SK-N-SH treated with all-trans-retinoic acid at 6 μM for 48 hours (cell line): ENCODE measurements at regions not wholly inside any gene's neighbourhood (a gene's known extent, or its start where the extent isn't known, plus 50 kb on each side); places are given as distances from the start of the nearest gene placed in this dataset.

Source experiments
- ATAC-seq: fragments of 200-7000 bp; cut with Tn5 transposase; 3 replicates; pipeline ENCODE4 v1.9.1; 2020; ENCODE audit warnings: mild to moderate bottlenecking, moderate library complexity
- ARNTL ChIP-seq: fragments of 450-650 bp; formaldehyde crosslinking; IDR thresholded peaks from 2 replicates; pipeline ENCODE4 v1.5.0; 2020; ENCODE audit warnings: low read depth, mild to moderate bottlenecking, moderate library complexity, borderline replicate concordance
- BACH2 ChIP-seq: fragments of 250-450 bp; sonication (Bioruptor Pico); IDR thresholded peaks from 2 replicates; pipeline ENCODE4 v1.9.0; 2021; ENCODE audit warnings: mild to moderate bottlenecking, borderline replicate concordance
- ESRRG ChIP-seq: fragments of 250-450 bp; sonication (Bioruptor Pico); IDR thresholded peaks from 2 replicates; pipeline ENCODE4 v1.6.1; 2021; ENCODE audit warnings: mild to moderate bottlenecking
- GLIS3 ChIP-seq: fragments of 250-450 bp; sonication (Bioruptor Pico); IDR thresholded peaks from 2 replicates; pipeline ENCODE4 v1.5.0; 2020; ENCODE audit warnings: mild to moderate bottlenecking, moderate library complexity
- ISL1 ChIP-seq: fragments of 250-450 bp; sonication (Bioruptor Pico); IDR thresholded peaks from 2 replicates; pipeline ENCODE4 v2.1.2; 2022; ENCODE audit warnings: mild to moderate bottlenecking, moderate library complexity
- OSR1 ChIP-seq: fragments of 250-450 bp; sonication (Bioruptor Pico); IDR thresholded peaks from 2 replicates; pipeline ENCODE4 v1.8.0; 2022; ENCODE audit warnings: moderate library complexity, mild to moderate bottlenecking, inconsistent platforms
- PPARA ChIP-seq: fragments of 250-450 bp; sonication (Bioruptor Pico); IDR thresholded peaks from 2 replicates; pipeline ENCODE4 v1.5.0; 2020; ENCODE audit warnings: mild to moderate bottlenecking, borderline replicate concordance
- RARB ChIP-seq: fragments of 250-450 bp; sonication (Bioruptor Pico); IDR thresholded peaks from 2 replicates; pipeline ENCODE4 v1.8.0; 2021; ENCODE audit warnings: mild to moderate bottlenecking, moderate library complexity
- SNAI2 ChIP-seq: fragments of 250-450 bp; sonication (Bioruptor Pico); IDR thresholded peaks from 2 replicates; pipeline ENCODE4 v1.5.0; 2020; ENCODE audit warnings: mild to moderate bottlenecking, moderate library complexity
- TCF4 ChIP-seq: fragments of 250-450 bp; sonication (Bioruptor Pico); IDR thresholded peaks from 2 replicates; pipeline ENCODE4 v1.8.0; 2021; ENCODE audit warnings: mild to moderate bottlenecking, moderate library complexity, borderline replicate concordance
- TOX ChIP-seq: fragments of 250-450 bp; sonication (Bioruptor Pico); IDR thresholded peaks from 2 replicates; pipeline ENCODE4 v1.8.0; 2021; ENCODE audit warnings: mild to moderate bottlenecking, moderate library complexity, borderline replicate concordance
- ZC3H10 ChIP-seq: fragments of 250-450 bp; sonication (Bioruptor Pico); IDR thresholded peaks from 2 replicates; pipeline ENCODE4 v1.5.1; 2021; ENCODE audit warnings: mild to moderate bottlenecking, moderate library complexity
- ZFP3 ChIP-seq: fragments of 250-450 bp; sonication (Bioruptor Pico); IDR thresholded peaks from 2 replicates; pipeline ENCODE4 v1.5.0; 2020; ENCODE audit warnings: mild to moderate bottlenecking, moderate library complexity
- ZFP30 ChIP-seq: fragments of 450-650 bp; formaldehyde crosslinking; IDR thresholded peaks from 2 replicates; pipeline ENCODE4 v1.5.0; 2022; ENCODE audit warnings: mild to moderate bottlenecking, moderate library complexity
- ZNF565 ChIP-seq: fragments of 450-650 bp; formaldehyde crosslinking; conservative IDR thresholded peaks from 2 replicates; pipeline ENCODE4 v1.5.0; 2020; ENCODE audit warnings: low read depth, mild to moderate bottlenecking, moderate library complexity
- TF ChIP-seq, protein P1 (sequence below): fragments of 250-450 bp; sonication (Bioruptor Pico); IDR thresholded peaks from 2 replicates; pipeline ENCODE4 v1.8.0; 2021; ENCODE audit warnings: low read depth, mild to moderate bottlenecking, moderate library complexity, borderline replicate concordance
- TF ChIP-seq, protein P2 (sequence below): fragments of 250-450 bp; sonication (Bioruptor Pico); IDR thresholded peaks from 2 replicates; pipeline ENCODE4 v1.8.0; 2020; ENCODE audit warnings: mild to moderate bottlenecking, moderate library complexity, borderline replicate concordance
- TF ChIP-seq, protein P3 (sequence below): fragments of 250-450 bp; sonication (Bioruptor Pico); IDR thresholded peaks from 2 replicates; pipeline ENCODE4 v1.5.0; 2020; ENCODE audit warnings: mild to moderate bottlenecking, moderate library complexity
- TF ChIP-seq, protein P4 (sequence below): fragments of 250-450 bp; sonication (Bioruptor Pico); IDR thresholded peaks from 2 replicates; pipeline ENCODE4 v1.5.1; 2021; ENCODE audit warnings: mild to moderate bottlenecking, moderate library complexity
- TF ChIP-seq, protein P5 (sequence below): fragments of 250-450 bp; sonication (Bioruptor Pico); IDR thresholded peaks from 2 replicates; pipeline ENCODE4 v1.5.1; 2020; ENCODE audit warnings: low read depth, mild to moderate bottlenecking, moderate library complexity

DNA sequence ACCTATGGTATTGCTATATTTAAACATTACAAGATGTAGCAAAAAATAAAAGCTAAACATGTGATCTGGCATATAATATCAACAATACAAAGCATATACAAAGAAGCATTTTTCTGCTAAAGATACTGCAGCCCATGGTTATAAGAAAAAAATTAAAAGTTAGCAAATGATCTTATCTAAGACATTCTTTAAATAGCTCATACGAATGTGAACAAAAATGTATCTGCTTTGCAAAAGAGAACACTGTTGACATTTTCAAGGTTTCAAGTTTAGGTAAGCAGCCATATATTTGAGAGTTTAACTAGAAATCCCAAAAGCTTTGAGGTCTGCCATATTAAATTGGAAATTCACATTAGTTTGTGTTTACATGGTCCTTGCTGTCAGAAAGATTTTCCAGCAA lies 301.0 kb upstream of the SLC39A10 start:
- no peak for ATAC-seq
- TF ChIP-seq RARB (CRISPR knock-in tag) (no peak), TOX (CRISPR knock-in tag) (no peak)
- TF ChIP-seq, protein P1, sequence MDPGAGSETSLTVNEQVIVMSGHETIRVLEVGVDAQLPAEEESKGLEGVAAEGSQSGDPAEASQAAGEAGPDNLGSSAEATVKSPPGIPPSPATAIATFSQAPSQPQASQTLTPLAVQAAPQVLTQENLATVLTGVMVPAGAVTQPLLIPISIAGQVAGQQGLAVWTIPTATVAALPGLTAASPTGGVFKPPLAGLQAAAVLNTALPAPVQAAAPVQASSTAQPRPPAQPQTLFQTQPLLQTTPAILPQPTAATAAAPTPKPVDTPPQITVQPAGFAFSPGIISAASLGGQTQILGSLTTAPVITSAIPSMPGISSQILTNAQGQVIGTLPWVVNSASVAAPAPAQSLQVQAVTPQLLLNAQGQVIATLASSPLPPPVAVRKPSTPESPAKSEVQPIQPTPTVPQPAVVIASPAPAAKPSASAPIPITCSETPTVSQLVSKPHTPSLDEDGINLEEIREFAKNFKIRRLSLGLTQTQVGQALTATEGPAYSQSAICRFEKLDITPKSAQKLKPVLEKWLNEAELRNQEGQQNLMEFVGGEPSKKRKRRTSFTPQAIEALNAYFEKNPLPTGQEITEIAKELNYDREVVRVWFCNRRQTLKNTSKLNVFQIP (CRISPR knock-in tag): no peak

DNA sequence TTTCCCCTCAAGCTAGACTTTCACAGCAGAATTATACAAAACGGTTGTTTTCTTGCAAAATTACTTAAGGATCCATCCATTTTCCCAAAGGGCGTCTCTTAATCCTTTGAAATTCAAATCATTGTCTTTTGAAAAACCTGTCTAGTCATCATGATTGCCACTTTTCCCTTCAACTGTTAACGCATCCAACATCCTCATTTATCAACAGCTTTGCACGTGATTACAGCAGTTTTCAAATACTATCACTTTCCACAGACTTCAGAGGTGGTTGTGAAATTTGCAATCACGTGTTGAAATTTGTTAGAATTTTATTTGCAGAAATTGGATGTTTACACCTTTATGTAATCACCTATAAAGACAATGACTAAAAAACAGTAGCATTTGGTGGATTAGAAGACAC lies 304.4 kb upstream of the SLC39A10 start:
- TF ChIP-seq ZC3H10 (CRISPR knock-in tag): no peak
- TF ChIP-seq RARB (CRISPR knock-in tag): no peak
- TF ChIP-seq GLIS3 (CRISPR knock-in tag): no peak
- TF ChIP-seq, protein P2, sequence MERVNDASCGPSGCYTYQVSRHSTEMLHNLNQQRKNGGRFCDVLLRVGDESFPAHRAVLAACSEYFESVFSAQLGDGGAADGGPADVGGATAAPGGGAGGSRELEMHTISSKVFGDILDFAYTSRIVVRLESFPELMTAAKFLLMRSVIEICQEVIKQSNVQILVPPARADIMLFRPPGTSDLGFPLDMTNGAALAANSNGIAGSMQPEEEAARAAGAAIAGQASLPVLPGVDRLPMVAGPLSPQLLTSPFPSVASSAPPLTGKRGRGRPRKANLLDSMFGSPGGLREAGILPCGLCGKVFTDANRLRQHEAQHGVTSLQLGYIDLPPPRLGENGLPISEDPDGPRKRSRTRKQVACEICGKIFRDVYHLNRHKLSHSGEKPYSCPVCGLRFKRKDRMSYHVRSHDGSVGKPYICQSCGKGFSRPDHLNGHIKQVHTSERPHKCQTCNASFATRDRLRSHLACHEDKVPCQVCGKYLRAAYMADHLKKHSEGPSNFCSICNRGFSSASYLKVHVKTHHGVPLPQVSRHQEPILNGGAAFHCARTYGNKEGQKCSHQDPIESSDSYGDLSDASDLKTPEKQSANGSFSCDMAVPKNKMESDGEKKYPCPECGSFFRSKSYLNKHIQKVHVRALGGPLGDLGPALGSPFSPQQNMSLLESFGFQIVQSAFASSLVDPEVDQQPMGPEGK (CRISPR knock-in tag): no peak
- TF ChIP-seq, protein P3, sequence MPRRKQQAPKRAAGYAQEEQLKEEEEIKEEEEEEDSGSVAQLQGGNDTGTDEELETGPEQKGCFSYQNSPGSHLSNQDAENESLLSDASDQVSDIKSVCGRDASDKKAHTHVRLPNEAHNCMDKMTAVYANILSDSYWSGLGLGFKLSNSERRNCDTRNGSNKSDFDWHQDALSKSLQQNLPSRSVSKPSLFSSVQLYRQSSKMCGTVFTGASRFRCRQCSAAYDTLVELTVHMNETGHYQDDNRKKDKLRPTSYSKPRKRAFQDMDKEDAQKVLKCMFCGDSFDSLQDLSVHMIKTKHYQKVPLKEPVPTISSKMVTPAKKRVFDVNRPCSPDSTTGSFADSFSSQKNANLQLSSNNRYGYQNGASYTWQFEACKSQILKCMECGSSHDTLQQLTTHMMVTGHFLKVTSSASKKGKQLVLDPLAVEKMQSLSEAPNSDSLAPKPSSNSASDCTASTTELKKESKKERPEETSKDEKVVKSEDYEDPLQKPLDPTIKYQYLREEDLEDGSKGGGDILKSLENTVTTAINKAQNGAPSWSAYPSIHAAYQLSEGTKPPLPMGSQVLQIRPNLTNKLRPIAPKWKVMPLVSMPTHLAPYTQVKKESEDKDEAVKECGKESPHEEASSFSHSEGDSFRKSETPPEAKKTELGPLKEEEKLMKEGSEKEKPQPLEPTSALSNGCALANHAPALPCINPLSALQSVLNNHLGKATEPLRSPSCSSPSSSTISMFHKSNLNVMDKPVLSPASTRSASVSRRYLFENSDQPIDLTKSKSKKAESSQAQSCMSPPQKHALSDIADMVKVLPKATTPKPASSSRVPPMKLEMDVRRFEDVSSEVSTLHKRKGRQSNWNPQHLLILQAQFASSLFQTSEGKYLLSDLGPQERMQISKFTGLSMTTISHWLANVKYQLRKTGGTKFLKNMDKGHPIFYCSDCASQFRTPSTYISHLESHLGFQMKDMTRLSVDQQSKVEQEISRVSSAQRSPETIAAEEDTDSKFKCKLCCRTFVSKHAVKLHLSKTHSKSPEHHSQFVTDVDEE (CRISPR knock-in tag): no peak
- no peak for TF ChIP-seq TOX (CRISPR knock-in tag)
- TF ChIP-seq PPARA: no peak
- no peak for TF ChIP-seq ZFP30 (CRISPR knock-in tag)
- TF ChIP-seq BACH2: no peak
- no peak for TF ChIP-seq SNAI2 (CRISPR knock-in tag)
- TF ChIP-seq OSR1 (CRISPR knock-in tag): no peak
- TF ChIP-seq ARNTL (CRISPR knock-in tag): no peak
- TF ChIP-seq, protein P4, sequence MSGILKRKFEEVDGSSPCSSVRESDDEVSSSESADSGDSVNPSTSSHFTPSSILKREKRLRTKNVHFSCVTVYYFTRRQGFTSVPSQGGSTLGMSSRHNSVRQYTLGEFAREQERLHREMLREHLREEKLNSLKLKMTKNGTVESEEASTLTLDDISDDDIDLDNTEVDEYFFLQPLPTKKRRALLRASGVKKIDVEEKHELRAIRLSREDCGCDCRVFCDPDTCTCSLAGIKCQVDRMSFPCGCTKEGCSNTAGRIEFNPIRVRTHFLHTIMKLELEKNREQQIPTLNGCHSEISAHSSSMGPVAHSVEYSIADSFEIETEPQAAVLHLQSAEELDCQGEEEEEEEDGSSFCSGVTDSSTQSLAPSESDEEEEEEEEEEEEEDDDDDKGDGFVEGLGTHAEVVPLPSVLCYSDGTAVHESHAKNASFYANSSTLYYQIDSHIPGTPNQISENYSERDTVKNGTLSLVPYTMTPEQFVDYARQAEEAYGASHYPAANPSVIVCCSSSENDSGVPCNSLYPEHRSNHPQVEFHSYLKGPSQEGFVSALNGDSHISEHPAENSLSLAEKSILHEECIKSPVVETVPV (CRISPR knock-in tag): no peak
- TF ChIP-seq ESRRG (CRISPR knock-in tag): no peak
- no peak for TF ChIP-seq ZNF565 (CRISPR knock-in tag)
- TF ChIP-seq ISL1 (CRISPR knock-in tag): no peak
- TF ChIP-seq TCF4 (CRISPR knock-in tag): no peak
- TF ChIP-seq, protein P5, sequence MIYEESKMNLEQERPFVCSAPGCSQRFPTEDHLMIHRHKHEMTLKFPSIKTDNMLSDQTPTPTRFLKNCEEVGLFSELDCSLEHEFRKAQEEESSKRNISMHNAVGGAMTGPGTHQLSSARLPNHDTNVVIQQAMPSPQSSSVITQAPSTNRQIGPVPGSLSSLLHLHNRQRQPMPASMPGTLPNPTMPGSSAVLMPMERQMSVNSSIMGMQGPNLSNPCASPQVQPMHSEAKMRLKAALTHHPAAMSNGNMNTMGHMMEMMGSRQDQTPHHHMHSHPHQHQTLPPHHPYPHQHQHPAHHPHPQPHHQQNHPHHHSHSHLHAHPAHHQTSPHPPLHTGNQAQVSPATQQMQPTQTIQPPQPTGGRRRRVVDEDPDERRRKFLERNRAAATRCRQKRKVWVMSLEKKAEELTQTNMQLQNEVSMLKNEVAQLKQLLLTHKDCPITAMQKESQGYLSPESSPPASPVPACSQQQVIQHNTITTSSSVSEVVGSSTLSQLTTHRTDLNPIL (CRISPR knock-in tag): no peak
- TF ChIP-seq, protein P1 (CRISPR knock-in tag): no peak
- TF ChIP-seq ZFP3 (CRISPR knock-in tag): no peak
- no peak for ATAC-seq
